ENCODE measurements at regions not wholly inside any gene's neighbourhood (a gene's known extent, or its start where the extent isn't known, plus 50 kb on each side); places are given as distances from the start of the nearest gene placed in this dataset.

GRCh38 chr1:103854279-103854678, 104.6 kb downstream of the AMY1C start:
- DNase-seq, result no peak

GRCh38 chr1:103859721-103860120, 110.0 kb downstream of the AMY1C start:
- no peak for DNase-seq

- no peak for DNase-seq
Observed at GRCh38 chr1:103898576-103899345, 149.1 kb downstream of the AMY1C start.

- DNase-seq, result no peak
Observed at GRCh38 chr1:103900005-103900404, 150.3 kb downstream of the AMY1C start.

GRCh38 chr1:103901072-103901471, 151.4 kb downstream of the AMY1C start:
- peak; percentile 11 for DNase-seq

- DNase-seq, result no peak
Observed at GRCh38 chr1:103905363-103905762, 155.7 kb downstream of the AMY1C start.

- no peak for DNase-seq
Observed at GRCh38 chr1:103911450-103911849, 161.8 kb downstream of the AMY1C start.

- peak; percentile 55 for DNase-seq
Observed at GRCh38 chr1:103917795-103918194, 168.1 kb downstream of the AMY1C start.

- no peak for DNase-seq
Observed at GRCh38 chr1:103931891-103932290, 182.2 kb downstream of the AMY1C start.

- no peak for DNase-seq
Observed at GRCh38 chr1:103937763-103938357, 188.2 kb downstream of the AMY1C start.

- no peak for DNase-seq
Observed at GRCh38 chr1:103941086-103941485, 191.4 kb downstream of the AMY1C start.

GRCh38 chr1:103942029-103942428, 192.3 kb downstream of the AMY1C start:
- DNase-seq, result no peak

- DNase-seq, result no peak
Observed at GRCh38 chr1:103945774-103946173, 196.1 kb downstream of the AMY1C start.

- peak; percentile 18 for DNase-seq
Observed at GRCh38 chr1:103948526-103948925, 198.8 kb downstream of the AMY1C start.

GRCh38 chr1:103949779-103950178, 200.1 kb downstream of the AMY1C start:
- DNase-seq, result peak; percentile 38

- no peak for DNase-seq
Observed at GRCh38 chr1:103953386-103953785, 203.7 kb downstream of the AMY1C start.

- DNase-seq, result no peak
Observed at GRCh38 chr1:103958699-103959098, 209.0 kb downstream of the AMY1C start.

- no peak for DNase-seq
Observed at GRCh38 chr1:103959565-103959964, 209.9 kb downstream of the AMY1C start.

GRCh38 chr1:103960045-103960444, 210.3 kb downstream of the AMY1C start:
- DNase-seq, result no peak

- no peak for DNase-seq
Observed at GRCh38 chr1:103960710-103961109, 211.0 kb downstream of the AMY1C start.

- DNase-seq, result no peak
Observed at GRCh38 chr1:103986792-103987191, 237.1 kb downstream of the AMY1C start.

- no peak for DNase-seq
Observed at GRCh38 chr1:103997631-103998030, 247.9 kb downstream of the AMY1C start.

GRCh38 chr1:104018922-104019674, 269.4 kb downstream of the AMY1C start:
- DNase-seq, result no peak

- no peak for DNase-seq
Observed at GRCh38 chr1:104019675-104020049, 270.0 kb downstream of the AMY1C start.

Measured in eye (tissue), 1 donor.